Esophagus muscularis mucosa (tissue), 4 donors: ENCODE measurements at regions not wholly inside any gene's neighbourhood (a gene's known extent, or its start where the extent isn't known, plus 50 kb on each side); places are given as distances from the start of the nearest gene placed in this dataset.

ENCODE experiments used
- DNase-seq: peaks from one replicate; pipeline ENCODE4 v3.0.0-alpha.2; 2017; ENCODE audit errors: extremely low spot score
- H3K27ac ChIP-seq, 4 donors: fragments of 200-600 bp; sonication (generic); replicated peaks in 1 of 4; 1 replicate in 3 of 4; 2 replicates in 1 of 4; pipeline ENCODE4 v1.5.1; 2016 to 2019; ENCODE audit warnings: mild to moderate bottlenecking in 1 of 4
- H3K27me3 ChIP-seq, 4 donors: fragments of 200-600 bp; sonication (generic); one replicate each; pipeline versions ENCODE4 v1.5.1 to v1.6.0; 2016 to 2019
- H3K36me3 ChIP-seq, 4 donors: fragments of 200-600 bp; sonication (generic); one replicate each; pipeline ENCODE4 v1.5.1; 2016 to 2019
- H3K4me1 ChIP-seq, 4 donors: fragments of 200-600 bp; sonication (generic); one replicate each; pipeline ENCODE4 v1.5.1; 2016 to 2019
- H3K4me3 ChIP-seq, 4 donors: fragments of 200-600 bp; sonication (generic); 1 replicate in 2 of 4; 2 replicates in 2 of 4; pipeline ENCODE4 v1.5.1; 2016 to 2019; ENCODE audit warnings: mild to moderate bottlenecking in 4 of 4, moderate library complexity in 1 of 4
- H3K9me3 ChIP-seq, 4 donors: fragments of 200-600 bp; sonication (generic); 1 replicate in 3 of 4; 2 replicates in 1 of 4; pipeline ENCODE4 v1.5.1; 2016 to 2019
- CTCF ChIP-seq, 3 experiments: fragments of 200-600 bp in 2 of 3; fragments of 450-650 bp in 1 of 3; sonication (generic) in 2 of 3; IDR thresholded peaks; one replicate each; pipeline ENCODE4 v1.5.1; 2017 to 2019; ENCODE audit warnings: antibody characterized with exemption in 3 of 3, mild to moderate bottlenecking in 2 of 3, moderate library complexity in 1 of 3
- EP300 ChIP-seq: sonication (generic); formaldehyde crosslinking; IDR thresholded peaks from one replicate; pipeline ENCODE4 v1.6.1; 2017; ENCODE audit warnings: antibody characterized with exemption
- POLR2A ChIP-seq: fragments of 450-650 bp; IDR thresholded peaks from one replicate; pipeline ENCODE4 v1.6.1; 2017; ENCODE audit warnings: antibody characterized with exemption, moderate library complexity, mild to moderate bottlenecking, low read depth
- POLR2AphosphoS5 ChIP-seq, 2 donors: sonication (generic); formaldehyde crosslinking; IDR thresholded peaks; one replicate each; pipeline ENCODE4 v1.6.1; 2017; ENCODE audit warnings: antibody characterized with exemption in 2 of 2
- WGBS: methylation state at CpG from one replicate; pipeline ENCODE4 v1.1.5; 2018; 5-methylcytosine and 5-hydroxymethylcytosine counted together
- intact Hi-C: fragments of 100-400 bp; cut with DNase I; formaldehyde crosslinking; loops from one replicate; pipeline ENCODE4 v1.15.1; 2023

- TF ChIP-seq EP300: no peak
- TF ChIP-seq POLR2A: no peak
- TF ChIP-seq CTCF (IDR thresholded peaks at IDR 0.05): no peak
- TF ChIP-seq POLR2AphosphoS5 (IDR thresholded peaks at IDR 0.05): no peak
- no peak for DNase-seq
- H3K9me3 ChIP-seq: no peaks in the 10 kb centered on the region
- H3K27me3 ChIP-seq: no peaks in the 10 kb centered on the region
- H3K27ac ChIP-seq: no peak overlapping the region
- H3K4me1 ChIP-seq: no peaks in the 10 kb centered on the region
- no peak overlapping the region for H3K4me3 ChIP-seq
- no peaks in the 10 kb centered on the region for H3K36me3 ChIP-seq
- intact Hi-C loops: no loop called here
- WGBS: 49% methylated on average over 3 of the region's 3 CpGs
These were observed 129.0 kb upstream of the MAMLD1 start for GRCh38 chrX:150234126-150234525.

GRCh38 chrX:150236327-150236726, 126.8 kb upstream of the MAMLD1 start:
- no peaks in the 10 kb centered on the region for H3K36me3 ChIP-seq
- intact Hi-C loops: no loop called here
- H3K27ac ChIP-seq: no peak overlapping the region
- H3K27me3 ChIP-seq: no peaks in the 10 kb centered on the region
- no peaks in the 10 kb centered on the region for H3K9me3 ChIP-seq
- peak; percentile 14 for DNase-seq
- TF ChIP-seq POLR2A: no peak
- no peak for TF ChIP-seq CTCF (IDR thresholded peaks at IDR 0.05)
- no peak for TF ChIP-seq POLR2AphosphoS5 (IDR thresholded peaks at IDR 0.05)
- TF ChIP-seq EP300: no peak
- no peaks in the 10 kb centered on the region for H3K4me1 ChIP-seq
- no peak overlapping the region for H3K4me3 ChIP-seq
- WGBS: 75% methylated on average over 3 of the region's 3 CpGs

GRCh38 chrX:150238632-150239382, 124.3 kb upstream of the MAMLD1 start:
- DNase-seq: peak; percentile 29
- no peaks in the 10 kb centered on the region for H3K9me3 ChIP-seq
- no peak overlapping the region for H3K27ac ChIP-seq
- intact Hi-C loops: no loop called here
- H3K4me1 ChIP-seq: no peaks in the 10 kb centered on the region
- TF ChIP-seq POLR2A: no peak
- no peak for TF ChIP-seq POLR2AphosphoS5 (IDR thresholded peaks at IDR 0.05)
- no peak for TF ChIP-seq CTCF (IDR thresholded peaks at IDR 0.05)
- no peak for TF ChIP-seq EP300
- 56% methylated on average over 5 of the region's 6 CpGs for WGBS
- no peaks in the 10 kb centered on the region for H3K27me3 ChIP-seq
- H3K4me3 ChIP-seq: no peak overlapping the region
- H3K36me3 ChIP-seq: no peaks in the 10 kb centered on the region

GRCh38 chrX:150239946-150240642, 123.0 kb upstream of the MAMLD1 start:
- Histone ChIP-seq H3K36me3 (no peaks in the 10 kb centered on the region), H3K27me3 (no peaks in the 10 kb centered on the region), H3K4me3 (no peak overlapping the region), H3K9me3 (no peaks in the 10 kb centered on the region), H3K4me1 (no peaks in the 10 kb centered on the region), H3K27ac (no peak overlapping the region)
- WGBS: 89% methylated on average over 4 of the region's 4 CpGs
- DNase-seq: peak; percentile 21
- intact Hi-C loops: no loop called here
- TF ChIP-seq POLR2AphosphoS5 (IDR thresholded peaks at IDR 0.05) (no peak), EP300 (no peak), POLR2A (no peak), CTCF (IDR thresholded peaks at IDR 0.05) (no peak)

- intact Hi-C loops: no loop called here
- Histone ChIP-seq H3K4me1 (no peaks in the 10 kb centered on the region), H3K27me3 (no peaks in the 10 kb centered on the region), H3K4me3 (no peak overlapping the region), H3K27ac (no peak overlapping the region), H3K9me3 (no peaks in the 10 kb centered on the region), H3K36me3 (no peaks in the 10 kb centered on the region)
- WGBS: 83% methylated on average over 5 of the region's 5 CpGs
- no peak for DNase-seq
- TF ChIP-seq EP300 (no peak), CTCF (IDR thresholded peaks at IDR 0.05) (no peak), POLR2A (no peak), POLR2AphosphoS5 (IDR thresholded peaks at IDR 0.05) (no peak)
These were observed 122.5 kb upstream of the MAMLD1 start for GRCh38 chrX:150240643-150240970.
